Neutrophil (primary cell): ENCODE measurements at regions not wholly inside any gene's neighbourhood (a gene's known extent, or its start where the extent isn't known, plus 50 kb on each side); places are given as distances from the start of the nearest gene placed in this dataset.

Experiments
- H3K27ac ChIP-seq: fragments of 200-600 bp; sonication (generic); 2 replicates; pipeline ENCODE4 v1.5.1; 2016; ENCODE audit warnings: mild to moderate bottlenecking, moderate library complexity
- H3K27me3 ChIP-seq: fragments of 200-600 bp; sonication (generic); 2 replicates; pipeline ENCODE4 v1.6.0; 2016; ENCODE audit warnings: mild to moderate bottlenecking
- H3K36me3 ChIP-seq: fragments of 200-600 bp; sonication (generic); 2 replicates; pipeline ENCODE4 v1.5.1; 2017
- H3K4me1 ChIP-seq, 2 experiments: fragments of 200-600 bp in 1 of 2; sonication (generic) in 1 of 2; 1 replicate in 1 of 2; 2 replicates in 1 of 2; pipeline versions ENCODE4 v1.5.1 to v1.6.1; 2013 to 2016; ENCODE audit warnings: low read depth in 1 of 2, low read length in 1 of 2, mild to moderate bottlenecking in 1 of 2, moderate library complexity in 1 of 2; ENCODE audit not compliant: control insufficient read depth in 1 of 2, insufficient read depth in 1 of 2
- H3K4me3 ChIP-seq, 2 experiments: fragments of 200-600 bp in 1 of 2; sonication (generic) in 1 of 2; 1 replicate in 1 of 2; 2 replicates in 1 of 2; pipeline ENCODE4 v1.5.1; 2013 to 2016; ENCODE audit warnings: low read depth in 1 of 2, low read length in 1 of 2, mild to moderate bottlenecking in 1 of 2, moderate library complexity in 1 of 2
- H3K9me3 ChIP-seq: fragments of 200-600 bp; sonication (generic); 2 replicates; pipeline ENCODE4 v1.5.1; 2016
- CTCF ChIP-seq: fragments of 200-600 bp; sonication (generic); IDR thresholded peaks from 2 replicates; pipeline ENCODE4 v1.5.1; 2016; ENCODE audit warnings: antibody characterized with exemption

GRCh38 chr3:72285502-72285901, 500.6 kb upstream of the PROK2 start:
- Histone ChIP-seq H3K27me3 (peaks cover 21% of the 10 kb centered on the region), H3K36me3 (no peaks in the 10 kb centered on the region), H3K27ac (no peak overlapping the region), H3K4me3 (no peak overlapping the region), H3K4me1 (peaks cover 8 to 16% of the 10 kb centered on the region in 2 experiments), H3K9me3 (no peaks in the 10 kb centered on the region)
- no peak for TF ChIP-seq CTCF

GRCh38 chr3:72284471-72284870, 499.5 kb upstream of the PROK2 start:
- Histone ChIP-seq H3K4me3 (no peak overlapping the region), H3K9me3 (no peaks in the 10 kb centered on the region), H3K27me3 (peaks cover 14% of the 10 kb centered on the region), H3K27ac (no peak overlapping the region), H3K4me1 (peaks cover 8 to 12% of the 10 kb centered on the region in 2 experiments), H3K36me3 (no peaks in the 10 kb centered on the region)
- no peak for TF ChIP-seq CTCF

GRCh38 chr3:72282918-72283317, 498.0 kb upstream of the PROK2 start:
- Histone ChIP-seq H3K4me3 (no peak overlapping the region), H3K9me3 (no peaks in the 10 kb centered on the region), H3K36me3 (no peaks in the 10 kb centered on the region), H3K4me1 (no peaks in the 10 kb centered on the region), H3K27ac (no peak overlapping the region), H3K27me3 (no peaks in the 10 kb centered on the region)
- no peak for TF ChIP-seq CTCF

- Histone ChIP-seq H3K27ac (no peak overlapping the region), H3K36me3 (no peaks in the 10 kb centered on the region), H3K27me3 (no peaks in the 10 kb centered on the region), H3K4me3 (no peak overlapping the region), H3K9me3 (no peaks in the 10 kb centered on the region), H3K4me1 (no peaks in the 10 kb centered on the region)
- TF ChIP-seq CTCF: no peak
These were observed 496.6 kb upstream of the PROK2 start for GRCh38 chr3:72281551-72281950.

- no peak overlapping the region for H3K27ac ChIP-seq
- no peaks in the 10 kb centered on the region for H3K4me1 ChIP-seq
- TF ChIP-seq CTCF: no peak
- no peak overlapping the region for H3K4me3 ChIP-seq
- no peaks in the 10 kb centered on the region for H3K27me3 ChIP-seq
- H3K36me3 ChIP-seq: no peaks in the 10 kb centered on the region
- H3K9me3 ChIP-seq: no peaks in the 10 kb centered on the region
These were observed 495.9 kb upstream of the PROK2 start for GRCh38 chr3:72280876-72281275.

GRCh38 chr3:72279631-72280041, 494.7 kb upstream of the PROK2 start:
- no peaks in the 10 kb centered on the region for H3K36me3 ChIP-seq
- no peaks in the 10 kb centered on the region for H3K9me3 ChIP-seq
- peaks cover 1 to 3% of the 10 kb centered on the region in 2 experiments for H3K4me1 ChIP-seq
- no peak for TF ChIP-seq CTCF
- no peak overlapping the region for H3K27ac ChIP-seq
- no peaks in the 10 kb centered on the region for H3K27me3 ChIP-seq
- H3K4me3 ChIP-seq: no peak overlapping the region
